Pancreas (tissue), 10 donors: ENCODE measurements at regions not wholly inside any gene's neighbourhood (a gene's known extent, or its start where the extent isn't known, plus 50 kb on each side); places are given as distances from the start of the nearest gene placed in this dataset.

ENCODE experiments used
- ATAC-seq, 4 donors: fragments of 200-7000 bp; cut with Tn5 transposase; one replicate each; pipeline versions ENCODE4 v1.8.0 to v1.9.1; 2020; ENCODE audit warnings: mild to moderate bottlenecking in 4 of 4, moderate library complexity in 4 of 4
- DNase-seq, 6 donors: peaks; one replicate each; pipeline ENCODE4 v3.0.0-alpha.2; 2020
- FAIRE-seq: peaks from 2 replicates; lab custom pipeline; 2012; peaks lifted over from hg19 to GRCh38; lab: Jason Lieb, UNC
- H3K27ac ChIP-seq, 4 donors: fragments of 200-600 bp; sonication (generic); 1 replicate in 3 of 4; 2 replicates in 1 of 4; pipeline versions ENCODE4 v1.5.0 to v1.8.0; 2020
- H3K27me3 ChIP-seq, 4 donors: fragments of 200-600 bp; one replicate each; pipeline ENCODE4 v1.8.0; 2021
- H3K36me3 ChIP-seq, 3 donors: fragments of 200-600 bp; sonication (generic) in 1 of 3; one replicate each; pipeline versions ENCODE4 v1.5.0 to v1.8.0; 2020 to 2021
- H3K4me1 ChIP-seq, 3 donors: fragments of 200-600 bp; one replicate each; pipeline ENCODE4 v1.8.0; 2021
- H3K4me3 ChIP-seq, 4 donors: fragments of 200-600 bp; sonication (generic) in 2 of 4; one replicate each; pipeline versions ENCODE4 v1.5.0 to v1.8.0; 2020 to 2021
- H3K9me3 ChIP-seq, 4 donors: fragments of 200-600 bp; one replicate each; pipeline ENCODE4 v1.8.0; 2021
- CTCF ChIP-seq, 4 donors: fragments of 200-600 bp; sonication (generic) in 3 of 4; IDR thresholded peaks; one replicate each; pipeline versions ENCODE4 v1.5.0 to v1.8.0; 2021; ENCODE audit warnings: antibody characterized with exemption in 4 of 4
- WGBS, 2 donors: extraction: QIAGEN DNeasy Blood & Tissue Kit; methylation state at CpG; one replicate each; pipeline ENCODE4 v1.1.7; 2013; 5-methylcytosine and 5-hydroxymethylcytosine counted together
- intact Hi-C, 3 donors: fragments of 100-400 bp; cut with DNase I; formaldehyde crosslinking; loops; one replicate each; pipeline versions ENCODE4 v1.11.1 to v1.14.2; 2022
- donor health status: healthy with polysubstance abuse.
- donor health status: DM: no; HTN: no; CAD: no; lungs with moderate emphysema.
- donor health status: DM: no; HTN: no; CAD: no.
- donor health status: control.
- donor health status: control.
- donor health status: Bipolar disorder and iron deficiency.
- donor health status: DM: yes; HTN: yes; CAD: no.
- donor health status: DM: no; HTN: no; CAD: no.
- donor health status: DM: no; HTN: no; CAD: no.
- donor health status: DM: yes; HTN: yes; CAD: no.

- no peaks in the 10 kb centered on the region for H3K36me3 ChIP-seq
- WGBS, 2 donors = 55 to 56% methylated on average over 42 of the region's 42 CpGs
- peaks cover 0 to 7% (median 0%) of the 10 kb centered on the region in 4 donors for H3K27me3 ChIP-seq
- no peak overlapping the region for H3K27ac ChIP-seq
- no peak overlapping the region for H3K4me3 ChIP-seq
- FAIRE-seq (no peak), ATAC-seq (no peak), DNase-seq (no peak)
- no peaks in the 10 kb centered on the region for H3K9me3 ChIP-seq
- no peak for TF ChIP-seq CTCF (IDR thresholded peaks at IDR 0.05)
- H3K4me1 ChIP-seq = no peaks in the 10 kb centered on the region
- intact Hi-C loops = no loop called here
These were observed 670.3 kb upstream of the SALL3 start for GRCh38 chr18:78309307-78309706.

- TF ChIP-seq CTCF (IDR thresholded peaks at IDR 0.05) = no peak
- WGBS, 2 donors = 40 to 50% methylated on average over 8 of the region's 8 CpGs
- DNase-seq (no peak), ATAC-seq (no peak), FAIRE-seq (no peak)
- Histone ChIP-seq H3K27ac (no peak overlapping the region), H3K4me3 (no peak overlapping the region), H3K4me1 (no peaks in the 10 kb centered on the region), H3K27me3 (peaks cover 0 to 7% (median 0%) of the 10 kb centered on the region in 4 donors), H3K9me3 (no peaks in the 10 kb centered on the region), H3K36me3 (no peaks in the 10 kb centered on the region)
- intact Hi-C loops = no loop called here
These were observed 669.7 kb upstream of the SALL3 start for GRCh38 chr18:78309924-78310323.

GRCh38 chr18:78319264-78319663 lies 660.4 kb upstream of the SALL3 start:
- WGBS, 2 donors = 74 to 80% methylated on average over 15 of the region's 15 CpGs
- H3K27ac ChIP-seq = no peak overlapping the region
- no peaks in the 10 kb centered on the region for H3K36me3 ChIP-seq
- H3K27me3 ChIP-seq = peaks cover 0 to 8% (median 0%) of the 10 kb centered on the region in 4 donors
- no peak overlapping the region for H3K4me3 ChIP-seq
- ATAC-seq (no peak), FAIRE-seq (no peak), DNase-seq (no peak)
- intact Hi-C loops = no loop called here
- H3K4me1 ChIP-seq = no peaks in the 10 kb centered on the region
- no peak for TF ChIP-seq CTCF (IDR thresholded peaks at IDR 0.05)
- H3K9me3 ChIP-seq = no peaks in the 10 kb centered on the region

DNA sequence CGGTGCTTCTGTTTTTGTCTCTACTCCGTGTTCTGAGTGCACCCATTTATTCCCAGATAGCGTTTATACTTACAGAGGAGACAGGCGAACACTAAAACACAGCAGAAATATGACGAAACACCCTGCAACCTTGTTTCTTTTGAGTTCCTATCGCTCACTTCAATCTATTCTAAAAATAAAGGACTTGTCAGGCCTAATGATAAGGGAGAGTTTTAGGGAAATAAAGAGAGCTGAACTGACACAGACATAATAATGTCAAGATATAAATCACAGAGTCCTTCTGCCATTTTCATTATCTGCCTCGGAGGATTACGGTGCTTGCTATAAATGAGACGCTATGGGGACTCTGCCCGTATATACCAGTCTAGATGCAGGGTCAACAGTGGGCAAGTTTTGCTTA lies 659.7 kb upstream of the SALL3 start:
- Histone ChIP-seq H3K27ac (no peak overlapping the region), H3K4me1 (no peaks in the 10 kb centered on the region), H3K4me3 (no peak overlapping the region), H3K36me3 (no peaks in the 10 kb centered on the region), H3K9me3 (no peaks in the 10 kb centered on the region), H3K27me3 (peaks cover 0 to 8% (median 0%) of the 10 kb centered on the region in 4 donors)
- no peak for TF ChIP-seq CTCF (IDR thresholded peaks at IDR 0.05)
- ATAC-seq (no peak), DNase-seq (no peak), FAIRE-seq (no peak)
- intact Hi-C loops = no loop called here
- WGBS, 2 donors = 59 to 75% methylated on average over 10 of the region's 10 CpGs

DNA sequence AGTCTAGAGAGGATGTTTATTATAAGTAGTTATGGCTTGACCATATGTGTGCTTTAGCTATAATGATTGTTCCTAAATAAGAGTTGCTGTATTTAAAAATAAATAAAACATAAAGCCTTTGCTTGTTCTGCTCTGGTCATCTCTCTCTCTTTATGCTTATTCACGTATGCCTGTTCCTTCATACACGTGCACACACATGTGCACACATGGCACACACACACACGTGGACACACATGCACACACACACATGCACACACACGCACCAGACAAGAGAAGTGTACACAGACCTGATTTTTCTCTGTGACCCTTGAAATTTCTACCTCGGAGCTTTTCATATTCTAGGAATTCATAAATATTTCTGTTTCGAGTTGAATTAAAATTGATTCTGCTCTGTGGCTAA lies 658.2 kb upstream of the SALL3 start:
- no peak for ATAC-seq
- H3K4me1 ChIP-seq = no peaks in the 10 kb centered on the region
- no peak overlapping the region for H3K4me3 ChIP-seq
- H3K27me3 ChIP-seq = peaks cover 0 to 8% (median 0%) of the 10 kb centered on the region in 4 donors
- no peaks in the 10 kb centered on the region for H3K9me3 ChIP-seq
- no peaks in the 10 kb centered on the region for H3K36me3 ChIP-seq
- H3K27ac ChIP-seq = no peak overlapping the region
- no peak for TF ChIP-seq CTCF (IDR thresholded peaks at IDR 0.05)
- no peak for FAIRE-seq
- 46 to 59% methylated on average over 6 of the region's 6 CpGs for WGBS, 2 donors
- DNase-seq = no peak
- intact Hi-C loops = no loop called here
